PC-9 (cell line): ENCODE measurements at regions not wholly inside any gene's neighbourhood (a gene's known extent, or its start where the extent isn't known, plus 50 kb on each side); places are given as distances from the start of the nearest gene placed in this dataset.

Experiments
- BruUV-seq: library from RNA; stranded (reverse); fragments of 400-500 nt; replicated peaks from 2 replicates; lab custom pipeline; 2021; lab: Mats Ljungman, UMichigan
- CTCF ChIA-PET: fragments of 300-600 bp; sonication (Branson Sonifier 250); formaldehyde crosslinking; loops from one replicate; lab custom pipeline; 2022; ENCODE audit warnings: antibody characterized with exemption; lab: Charles Lee
- POLR2A ChIA-PET: fragments of 300-600 bp; sonication (Branson Sonifier 250); formaldehyde crosslinking; loops from one replicate; lab custom pipeline; 2022; ENCODE audit warnings: antibody characterized with exemption; ENCODE audit not compliant: unreplicated experiment; lab: Charles Lee
- DNase-seq, 2 experiments: peaks; one replicate each; pipeline versions ENCODE4 v3.0.0 to v3.0.0-alpha.2; 2015 to 2022; ENCODE audit warnings: mixed read lengths in 1 of 2
- H2AFZ ChIP-seq: fragments of 200-600 bp; sonication (generic); 2 replicates; pipeline ENCODE4 v1.8.1; 2017; ENCODE audit warnings: antibody characterized with exemption
- H3F3A ChIP-seq: fragments of 200-600 bp; sonication (generic); 2 replicates; pipeline ENCODE4 v1.8.1; 2017; ENCODE audit warnings: antibody characterized with exemption, mild to moderate bottlenecking, low read depth; ENCODE audit not compliant: insufficient read depth
- H3K27ac ChIP-seq: fragments of 200-600 bp; sonication (generic); 2 replicates; pipeline ENCODE4 v1.6.1; 2016; ENCODE audit warnings: mixed run types
- H3K27me3 ChIP-seq: fragments of 200-600 bp; sonication (generic); 2 replicates; pipeline ENCODE4 v1.6.1; 2016; ENCODE audit warnings: low read depth, mixed run types; ENCODE audit not compliant: insufficient read depth
- H3K36me3 ChIP-seq: fragments of 200-600 bp; sonication (generic); 2 replicates; pipeline ENCODE4 v1.6.1; 2016; ENCODE audit warnings: low read depth, mixed run types
- H3K4me1 ChIP-seq: fragments of 200-600 bp; sonication (generic); replicated peaks from 2 replicates; pipeline ENCODE4 v1.6.1; 2016; ENCODE audit warnings: mixed run types; ENCODE audit not compliant: insufficient read depth
- H3K4me2 ChIP-seq: fragments of 200-600 bp; sonication (generic); 2 replicates; pipeline ENCODE4 v1.6.1; 2017; ENCODE audit warnings: mixed run types
- H3K4me3 ChIP-seq: fragments of 200-600 bp; sonication (generic); 2 replicates; pipeline ENCODE4 v1.6.1; 2016; ENCODE audit warnings: mixed run types
- H3K79me2 ChIP-seq: fragments of 200-600 bp; sonication (generic); 2 replicates; pipeline ENCODE4 v1.6.1; 2017; ENCODE audit warnings: low read depth, mixed run types
- H3K9me2 ChIP-seq: fragments of 200-600 bp; sonication (generic); 2 replicates; pipeline ENCODE4 v1.8.1; 2017; ENCODE audit warnings: mild to moderate bottlenecking; ENCODE audit not compliant: insufficient read depth
- H3K9me3 ChIP-seq: fragments of 200-600 bp; sonication (generic); 2 replicates; pipeline ENCODE4 v1.8.1; 2016; ENCODE audit warnings: low read depth; ENCODE audit not compliant: insufficient read depth
- H4K20me1 ChIP-seq: fragments of 200-600 bp; sonication (generic); 2 replicates; pipeline ENCODE4 v1.8.1; 2017; ENCODE audit not compliant: insufficient read depth
- CTCF ChIP-seq: fragments of 200-600 bp; sonication (generic); conservative IDR thresholded peaks from 2 replicates; pipeline ENCODE4 v1.6.1; 2017; ENCODE audit warnings: mixed run types, antibody characterized with exemption, mild to moderate bottlenecking, moderate library complexity
- EZH2 ChIP-seq: fragments of 200-600 bp; sonication (generic); IDR thresholded peaks from 2 replicates; pipeline ENCODE4 v1.8.0; 2017; ENCODE audit warnings: antibody characterized with exemption, low read depth
- intact Hi-C: fragments of 100-400 bp; cut with micrococcal nuclease; formaldehyde crosslinking; loops from one replicate; pipeline ENCODE4 v1.10.0; 2022; ENCODE audit not compliant: unreplicated experiment

- TF ChIP-seq EZH2, result no peak
- TF ChIP-seq CTCF, result no peak
- Histone ChIP-seq H3K36me3 (no peaks in the 10 kb centered on the region), H3K79me2 (no peaks in the 10 kb centered on the region; the same call in 1 of the 2 replicates), H3K4me2 (no peak overlapping the region), H3K9me3 (no peaks in the 10 kb centered on the region), H3K4me1 (peaks cover 40% of the 10 kb centered on the region), H3K27ac (no peak overlapping the region), H3F3A (peaks cover 31% of the 10 kb centered on the region), H4K20me1 (no peaks in the 10 kb centered on the region), H3K27me3 (no peaks in the 10 kb centered on the region), H3K9me2 (no peaks in the 10 kb centered on the region), H2AFZ (no peak overlapping the region), H3K4me3 (no peak overlapping the region)
- intact Hi-C loops, result no loop called here
- ChIA-PET CTCF (no interaction called here), POLR2A (no interaction called here)
- DNase-seq, result no peak
- BruUV-seq, result no TSS peak
These were observed 271.3 kb downstream of the PARN start for GRCh38 chr16:14358697-14359305.

- Histone ChIP-seq H3F3A (peaks cover 20% of the 10 kb centered on the region), H3K36me3 (no peaks in the 10 kb centered on the region), H3K79me2 (no peaks in the 10 kb centered on the region; the same call in 1 of the 2 replicates), H4K20me1 (no peaks in the 10 kb centered on the region), H3K9me3 (no peaks in the 10 kb centered on the region), H3K4me1 (peaks cover 26% of the 10 kb centered on the region), H3K4me3 (no peak overlapping the region), H3K27ac (peak overlapping the region; percentile 71), H3K4me2 (peak overlapping the region; percentile 53), H3K27me3 (no peaks in the 10 kb centered on the region), H3K9me2 (no peaks in the 10 kb centered on the region), H2AFZ (no peak overlapping the region)
- ChIA-PET CTCF (no interaction called here), POLR2A (no interaction called here)
- peak in 1 of 2 experiments; percentile 76 for DNase-seq
- TF ChIP-seq CTCF (no peak), EZH2 (no peak)
- intact Hi-C loops, result no loop called here
- no TSS peak for BruUV-seq
These were observed 272.7 kb downstream of the PARN start for GRCh38 chr16:14357328-14357727.

- no peak for DNase-seq
- H3K79me2 ChIP-seq, result no peaks in the 10 kb centered on the region; the same call in 1 of the 2 replicates
- H3K9me3 ChIP-seq, result no peaks in the 10 kb centered on the region
- no peaks in the 10 kb centered on the region for H3K36me3 ChIP-seq
- TF ChIP-seq CTCF, result no peak
- TF ChIP-seq EZH2, result no peak
- CTCF ChIA-PET, result no interaction called here
- H3K4me3 ChIP-seq, result no peak overlapping the region
- peaks cover 20% of the 10 kb centered on the region for H3F3A ChIP-seq
- POLR2A ChIA-PET, result no interaction called here
- no TSS peak for BruUV-seq
- H3K4me1 ChIP-seq, result peaks cover 24% of the 10 kb centered on the region
- H3K4me2 ChIP-seq, result no peak overlapping the region
- no peaks in the 10 kb centered on the region for H3K27me3 ChIP-seq
- no peaks in the 10 kb centered on the region for H4K20me1 ChIP-seq
- intact Hi-C loops, result no loop called here
- peak overlapping the region; percentile 71; the same call in 1 of the 2 replicates for H3K27ac ChIP-seq
- H2AFZ ChIP-seq, result no peak overlapping the region
- H3K9me2 ChIP-seq, result no peaks in the 10 kb centered on the region
These were observed 274.0 kb downstream of the PARN start for GRCh38 chr16:14356064-14356463.
